A673 (cell line): ENCODE measurements at regions not wholly inside any gene's neighbourhood (a gene's known extent, or its start where the extent isn't known, plus 50 kb on each side); places are given as distances from the start of the nearest gene placed in this dataset.

ENCODE experiments used
- EZH2 ChIP-seq: fragments of 200-600 bp; sonication (generic); IDR thresholded peaks from 2 replicates; pipeline ENCODE4 v1.6.1; 2017; ENCODE audit warnings: borderline replicate concordance, low read depth, mild to moderate bottlenecking, mixed read lengths, antibody characterized with exemption, low read length; ENCODE audit not compliant: poor library complexity, severe bottlenecking
- TF ChIP-seq, protein P1 (sequence below): fragments of 300-800, 200-600 bp; sonication (generic); conservative IDR thresholded peaks from 2 replicates; pipeline ENCODE4 v1.5.1; 2017; ENCODE audit warnings: low read depth, mild to moderate bottlenecking, antibody characterized with exemption, low read length, moderate library complexity, mixed read lengths

DNA sequence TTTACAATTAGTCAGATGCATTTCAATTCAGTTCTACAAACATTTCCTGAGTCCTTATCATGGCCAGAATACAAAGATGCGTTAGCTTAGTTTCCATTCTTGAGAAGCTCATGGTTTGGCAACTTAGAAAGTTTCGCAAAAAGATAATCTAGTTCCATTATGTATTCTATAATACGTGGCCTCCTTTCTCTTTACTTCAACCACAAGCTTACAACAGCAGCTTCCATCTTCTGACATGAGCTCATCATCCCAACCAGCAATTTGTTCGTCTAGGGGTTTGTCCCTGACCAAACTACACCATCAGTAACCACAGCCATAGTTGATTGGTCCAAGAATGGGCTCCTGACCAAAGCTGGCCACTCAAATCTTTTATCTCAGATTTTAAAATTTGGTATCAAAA, 267.6 kb upstream of the TBC1D5 start:
- TF ChIP-seq, protein P1, sequence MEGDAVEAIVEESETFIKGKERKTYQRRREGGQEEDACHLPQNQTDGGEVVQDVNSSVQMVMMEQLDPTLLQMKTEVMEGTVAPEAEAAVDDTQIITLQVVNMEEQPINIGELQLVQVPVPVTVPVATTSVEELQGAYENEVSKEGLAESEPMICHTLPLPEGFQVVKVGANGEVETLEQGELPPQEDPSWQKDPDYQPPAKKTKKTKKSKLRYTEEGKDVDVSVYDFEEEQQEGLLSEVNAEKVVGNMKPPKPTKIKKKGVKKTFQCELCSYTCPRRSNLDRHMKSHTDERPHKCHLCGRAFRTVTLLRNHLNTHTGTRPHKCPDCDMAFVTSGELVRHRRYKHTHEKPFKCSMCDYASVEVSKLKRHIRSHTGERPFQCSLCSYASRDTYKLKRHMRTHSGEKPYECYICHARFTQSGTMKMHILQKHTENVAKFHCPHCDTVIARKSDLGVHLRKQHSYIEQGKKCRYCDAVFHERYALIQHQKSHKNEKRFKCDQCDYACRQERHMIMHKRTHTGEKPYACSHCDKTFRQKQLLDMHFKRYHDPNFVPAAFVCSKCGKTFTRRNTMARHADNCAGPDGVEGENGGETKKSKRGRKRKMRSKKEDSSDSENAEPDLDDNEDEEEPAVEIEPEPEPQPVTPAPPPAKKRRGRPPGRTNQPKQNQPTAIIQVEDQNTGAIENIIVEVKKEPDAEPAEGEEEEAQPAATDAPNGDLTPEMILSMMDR, result no peak
- no peak for TF ChIP-seq EZH2
